ENCODE measurements at regions not wholly inside any gene's neighbourhood (a gene's known extent, or its start where the extent isn't known, plus 50 kb on each side); places are given as distances from the start of the nearest gene placed in this dataset.

DNA sequence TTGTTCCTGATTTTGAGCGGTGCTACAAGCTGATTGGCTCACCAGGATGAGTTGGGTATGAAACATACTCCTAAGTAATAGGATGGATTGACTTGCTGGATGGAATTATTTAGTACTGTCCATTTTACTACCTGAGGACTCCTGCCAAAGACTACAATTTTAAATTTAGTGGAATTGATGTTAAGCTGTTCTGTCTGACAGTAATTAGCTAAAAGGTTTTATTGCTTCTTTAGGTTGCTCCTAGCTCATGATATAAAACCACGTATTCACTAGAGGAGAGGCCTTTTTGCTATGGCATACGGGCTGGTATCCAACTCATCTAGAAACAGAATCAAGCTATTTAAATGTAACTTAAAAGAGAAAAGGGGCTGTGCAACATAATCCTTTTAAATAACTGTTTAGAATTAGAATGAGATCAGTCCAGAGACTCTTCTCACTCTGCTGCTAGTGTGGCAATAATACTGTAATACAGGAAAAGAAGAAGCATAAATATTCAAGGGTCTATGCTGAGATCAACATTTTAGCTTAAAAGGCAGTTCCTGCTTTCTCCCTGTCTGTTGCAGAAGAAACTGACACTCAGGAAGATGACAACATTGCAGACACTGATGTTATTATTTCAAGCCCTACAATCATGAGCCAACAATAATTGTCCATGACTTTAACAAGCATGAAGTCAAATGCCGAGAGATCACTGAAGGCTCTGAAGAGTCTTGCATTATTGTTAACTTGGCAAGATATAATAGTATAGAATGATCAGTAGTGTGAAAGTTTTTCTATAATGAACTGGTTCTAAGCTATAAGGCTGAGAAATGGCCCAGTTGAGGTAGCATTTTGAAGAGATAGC is 258.7 kb upstream of the ADGRL4 start:
- TF ChIP-seq POLR2AphosphoS5 (IDR thresholded peaks at IDR 0.05; ENCODE audit: borderline replicate concordance, low read depth, low read length) (no peak), EZH2 (IDR thresholded peaks at IDR 0.05) (no peak), FOXP2 (optimal IDR thresholded peaks at IDR 0.05; ENCODE audit: control extremely low read depth, extremely low read length, insufficient read depth) (no peak)

Measured in SK-N-MC (cell line).